Naive B cell (primary cell): ENCODE measurements at regions not wholly inside any gene's neighbourhood (a gene's known extent, or its start where the extent isn't known, plus 50 kb on each side); places are given as distances from the start of the nearest gene placed in this dataset.
A peak's percentile ranks its signal among the peaks of the same experiment; 100 is the strongest.

Source experiments
- ATAC-seq, 2 donors: fragments of 150-1000 bp; cut with Tn5 transposase; 2 replicates each; pipeline ENCODE4 v1.10.0; 2021; ENCODE audit warnings: low read depth in 2 of 2, mild to moderate bottlenecking in 2 of 2, moderate library complexity in 2 of 2
- DNase-seq: peaks from one replicate; pipeline ENCODE4 v3.0.0; 2022
- H3K27ac Mint-ChIP-seq, 6 donors: one replicate each; pipeline ENCODE4 v1.8.0; 2020 to 2022; ENCODE audit warnings: mild to moderate bottlenecking in 6 of 6, mixed read lengths in 6 of 6, moderate library complexity in 5 of 6, inconsistent platforms in 2 of 6
- H3K27me3 Mint-ChIP-seq, 3 donors: one replicate each; pipeline ENCODE4 v1.8.0; 2021 to 2022; ENCODE audit warnings: mixed read lengths in 3 of 3, mild to moderate bottlenecking in 1 of 3
- H3K36me3 Mint-ChIP-seq, 2 donors: one replicate each; pipeline ENCODE4 v1.8.0; 2020 to 2022; ENCODE audit warnings: mixed read lengths in 2 of 2, inconsistent platforms in 1 of 2, mild to moderate bottlenecking in 1 of 2
- H3K4me1 Mint-ChIP-seq, 3 donors: one replicate each; pipeline ENCODE4 v1.8.0; 2020 to 2022; ENCODE audit warnings: mixed read lengths in 3 of 3, inconsistent platforms in 1 of 3, mild to moderate bottlenecking in 1 of 3, moderate library complexity in 1 of 3
- H3K4me3 Mint-ChIP-seq, 8 donors: one replicate each; pipeline ENCODE4 v1.8.0; 2020 to 2022; ENCODE audit warnings: mild to moderate bottlenecking in 8 of 8, mixed read lengths in 8 of 8, moderate library complexity in 8 of 8, inconsistent platforms in 2 of 8
- H3K9me3 Mint-ChIP-seq, 7 donors: one replicate each; pipeline ENCODE4 v1.8.0; 2020 to 2022; ENCODE audit warnings: mixed read lengths in 7 of 7, mild to moderate bottlenecking in 5 of 7, inconsistent platforms in 2 of 7, moderate library complexity in 1 of 7

DNA sequence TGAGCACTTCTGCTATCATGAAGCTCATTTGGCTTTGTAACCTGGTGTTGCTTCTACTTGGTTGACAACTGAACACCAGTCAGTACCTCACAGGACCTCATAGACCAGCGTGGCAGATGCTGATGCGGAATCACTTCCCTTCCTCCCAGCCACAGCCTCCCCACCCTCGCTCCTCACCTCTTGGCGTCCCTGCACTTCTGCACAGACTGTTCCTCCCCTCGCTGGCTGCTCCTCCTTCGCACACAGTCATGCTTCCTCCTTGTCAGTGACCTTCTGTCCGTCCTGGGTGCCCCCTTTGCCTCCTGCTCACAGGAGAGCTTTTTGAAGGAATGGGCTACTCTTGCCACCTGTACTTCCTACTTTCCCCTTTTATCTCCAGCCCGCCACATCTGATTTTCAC lies 61.4 kb upstream of the CTBP2 start:
- H3K27me3 Mint-ChIP-seq = peaks cover 19 to 53% (median 44%) of the 10 kb centered on the region in 3 donors
- no peak overlapping the region for H3K27ac Mint-ChIP-seq
- no peak overlapping the region for H3K4me3 Mint-ChIP-seq
- peaks cover 0 to 2% (median 0%) of the 10 kb centered on the region in 7 donors for H3K9me3 Mint-ChIP-seq
- ATAC-seq (no peak), DNase-seq (no peak)
- H3K36me3 Mint-ChIP-seq = no peaks in the 10 kb centered on the region
- peaks cover 0 to 2% (median 0%) of the 10 kb centered on the region in 3 donors for H3K4me1 Mint-ChIP-seq

DNA sequence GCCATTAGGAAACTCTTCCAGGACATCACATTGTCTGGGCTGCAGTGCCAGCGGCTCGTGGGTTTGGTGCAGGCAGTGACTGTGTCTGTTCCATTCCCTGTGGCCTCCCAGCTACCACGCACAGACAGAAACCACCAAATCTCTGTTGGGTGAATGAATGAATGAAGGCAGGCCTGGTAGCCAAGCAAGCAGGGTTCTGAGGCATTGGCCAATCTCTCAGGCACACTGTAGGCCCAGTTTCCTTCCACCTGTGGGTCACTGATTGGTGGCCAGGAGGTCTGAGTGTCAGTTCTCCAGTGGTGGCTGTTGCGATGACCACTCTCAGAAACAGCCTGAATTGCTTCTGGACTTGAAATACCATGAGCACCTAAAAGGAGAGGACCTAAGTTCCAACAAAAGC lies 59.4 kb upstream of the CTBP2 start:
- no peak overlapping the region for H3K4me3 Mint-ChIP-seq
- no peaks in the 10 kb centered on the region for H3K4me1 Mint-ChIP-seq
- H3K9me3 Mint-ChIP-seq = no peaks in the 10 kb centered on the region
- peaks cover 18 to 46% (median 44%) of the 10 kb centered on the region in 3 donors for H3K27me3 Mint-ChIP-seq
- ATAC-seq (no peak), DNase-seq (no peak)
- H3K36me3 Mint-ChIP-seq = no peaks in the 10 kb centered on the region
- H3K27ac Mint-ChIP-seq = peak overlapping the region in 1 of 6 donors; percentile 59

DNA sequence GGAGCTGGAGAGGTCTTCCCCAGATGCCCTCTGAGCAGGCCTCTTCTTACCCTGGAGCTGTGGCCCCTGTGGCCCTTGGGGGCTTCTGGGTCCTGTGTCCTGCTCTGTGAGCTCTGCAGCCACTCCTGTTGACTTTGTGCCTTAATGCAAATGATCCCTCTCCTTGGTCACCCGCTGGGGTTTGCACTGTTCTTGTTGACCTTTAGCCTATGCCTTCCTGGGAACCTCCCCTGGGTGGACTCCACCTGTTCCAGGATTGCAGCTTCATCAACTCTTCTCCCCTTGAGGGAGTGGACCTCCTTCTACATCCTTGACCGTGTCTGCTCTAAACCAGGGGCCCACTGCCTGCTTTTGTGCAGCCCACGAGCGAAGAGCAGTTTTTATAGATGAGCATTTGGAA lies 58.6 kb upstream of the CTBP2 start:
- H3K27ac Mint-ChIP-seq = no peak overlapping the region
- no peak for DNase-seq
- H3K4me1 Mint-ChIP-seq = no peaks in the 10 kb centered on the region
- peaks cover 14 to 44% (median 41%) of the 10 kb centered on the region in 3 donors for H3K27me3 Mint-ChIP-seq
- peaks cover 0 to 4% (median 0%) of the 10 kb centered on the region in 7 donors for H3K9me3 Mint-ChIP-seq
- no peaks in the 10 kb centered on the region for H3K36me3 Mint-ChIP-seq
- ATAC-seq = no peak
- H3K4me3 Mint-ChIP-seq = no peak overlapping the region

DNA sequence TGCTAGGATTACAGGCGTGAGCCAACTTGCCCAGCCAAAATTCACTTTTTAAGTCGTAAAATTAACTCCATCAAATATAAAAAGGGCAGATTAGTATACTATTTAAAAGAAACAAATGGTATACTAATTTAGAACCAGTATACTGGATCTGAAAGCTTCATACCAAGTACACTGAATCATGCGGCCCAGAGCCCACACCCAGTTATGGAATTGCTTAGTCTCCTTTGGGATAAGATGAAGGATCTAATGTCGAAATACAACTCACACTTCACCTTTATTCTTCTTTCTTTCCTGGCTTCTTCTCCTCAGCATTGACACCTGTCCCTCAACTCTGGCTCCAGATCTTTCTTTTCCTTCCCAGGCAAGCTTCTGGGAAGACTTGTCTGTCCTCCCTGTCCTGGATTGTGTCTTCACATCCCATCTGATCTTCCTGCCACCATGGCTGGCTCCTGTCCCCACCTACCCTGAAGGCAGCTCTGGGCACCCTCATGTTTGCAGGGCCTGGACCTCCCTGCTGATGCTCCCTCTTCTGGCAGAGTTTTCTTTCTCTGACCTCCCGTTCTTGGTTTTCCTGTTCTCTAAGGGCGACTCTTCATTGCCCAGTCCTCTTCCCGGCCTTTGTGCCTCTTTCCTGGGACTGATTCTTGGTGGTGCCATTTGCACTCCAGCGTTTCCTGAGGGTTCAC lies 57.8 kb upstream of the CTBP2 start:
- no peak for ATAC-seq
- Mint-ChIP-seq H3K4me1 (no peaks in the 10 kb centered on the region), H3K9me3 (peaks cover 0 to 4% (median 0%) of the 10 kb centered on the region in 7 donors), H3K4me3 (no peak overlapping the region), H3K36me3 (no peaks in the 10 kb centered on the region), H3K27me3 (peaks cover 9 to 50% (median 42%) of the 10 kb centered on the region in 3 donors), H3K27ac (no peak overlapping the region)
- no peak for DNase-seq

DNA sequence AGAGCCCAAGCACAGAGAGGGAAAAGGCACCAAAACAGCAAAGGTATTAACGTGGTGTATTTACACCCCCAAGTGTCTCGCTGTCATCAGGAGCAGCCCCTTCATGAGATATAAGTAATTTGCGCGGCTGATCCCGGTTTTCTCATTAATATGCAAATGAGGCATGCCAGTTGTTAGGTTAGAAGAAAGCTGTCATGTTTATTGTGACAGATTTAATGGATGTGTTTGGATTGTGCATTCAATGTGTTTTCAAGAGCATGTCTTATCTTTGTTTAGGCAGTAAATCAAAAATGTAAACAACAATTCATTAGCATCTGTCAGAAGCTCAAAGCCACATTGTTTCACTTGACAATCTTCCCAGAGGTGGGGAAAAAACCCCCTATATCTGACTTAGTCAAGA lies 56.5 kb upstream of the CTBP2 start:
- H3K4me1 Mint-ChIP-seq = no peaks in the 10 kb centered on the region
- no peaks in the 10 kb centered on the region for H3K36me3 Mint-ChIP-seq
- DNase-seq = no peak
- H3K27me3 Mint-ChIP-seq = peaks cover 13 to 43% (median 43%) of the 10 kb centered on the region in 3 donors
- H3K9me3 Mint-ChIP-seq = peaks cover 0 to 9% (median 0%) of the 10 kb centered on the region in 7 donors
- no peak overlapping the region for H3K27ac Mint-ChIP-seq
- no peak for ATAC-seq
- no peak overlapping the region for H3K4me3 Mint-ChIP-seq

DNA sequence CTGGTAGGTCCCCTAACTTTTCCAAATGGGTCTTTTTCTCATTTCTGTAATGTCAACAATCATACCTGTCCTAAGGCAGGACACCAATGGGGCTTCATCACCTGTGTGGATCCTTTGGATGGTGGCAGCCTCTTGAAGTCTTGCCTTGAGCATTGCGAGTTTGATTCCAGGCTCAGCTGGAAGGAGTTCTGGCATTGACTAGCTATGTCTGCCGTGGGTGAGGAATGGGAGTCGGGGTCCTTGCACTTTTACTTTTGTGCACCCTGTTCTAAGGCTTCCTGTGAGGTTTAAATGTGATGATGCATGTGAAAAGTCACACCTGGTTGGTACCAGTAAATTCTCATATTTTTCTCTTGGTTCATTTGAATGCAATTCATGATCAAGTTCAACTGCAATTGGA lies 55.9 kb upstream of the CTBP2 start:
- Mint-ChIP-seq H3K4me1 (no peaks in the 10 kb centered on the region), H3K27me3 (peaks cover 15 to 42% (median 38%) of the 10 kb centered on the region in 3 donors), H3K9me3 (peaks cover 0 to 13% (median under 1%) of the 10 kb centered on the region in 7 donors), H3K27ac (no peak overlapping the region), H3K36me3 (no peaks in the 10 kb centered on the region), H3K4me3 (no peak overlapping the region)
- ATAC-seq (no peak), DNase-seq (no peak)

DNA sequence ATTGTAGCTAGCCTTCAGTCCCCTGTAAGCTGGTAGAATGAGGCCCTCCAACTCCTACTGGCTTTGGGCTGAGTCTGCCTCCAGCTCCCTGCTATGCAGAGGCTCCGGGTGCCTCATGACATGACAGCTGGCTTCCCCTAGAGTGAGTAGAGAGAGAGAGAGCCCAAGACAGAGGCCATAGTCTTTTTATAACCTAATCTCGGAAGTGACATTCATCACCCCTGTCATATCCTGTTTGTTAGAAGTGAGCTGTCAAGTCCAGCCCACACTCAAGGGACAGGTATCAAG lies 53.9 kb upstream of the CTBP2 start:
- Mint-ChIP-seq H3K4me1 (no peaks in the 10 kb centered on the region), H3K27me3 (peaks cover 16 to 29% (median 25%) of the 10 kb centered on the region in 3 donors), H3K36me3 (no peaks in the 10 kb centered on the region), H3K9me3 (peaks cover 0 to 21% (median 3%) of the 10 kb centered on the region in 7 donors), H3K27ac (no peak overlapping the region), H3K4me3 (no peak overlapping the region)
- ATAC-seq (no peak), DNase-seq (no peak)

DNA sequence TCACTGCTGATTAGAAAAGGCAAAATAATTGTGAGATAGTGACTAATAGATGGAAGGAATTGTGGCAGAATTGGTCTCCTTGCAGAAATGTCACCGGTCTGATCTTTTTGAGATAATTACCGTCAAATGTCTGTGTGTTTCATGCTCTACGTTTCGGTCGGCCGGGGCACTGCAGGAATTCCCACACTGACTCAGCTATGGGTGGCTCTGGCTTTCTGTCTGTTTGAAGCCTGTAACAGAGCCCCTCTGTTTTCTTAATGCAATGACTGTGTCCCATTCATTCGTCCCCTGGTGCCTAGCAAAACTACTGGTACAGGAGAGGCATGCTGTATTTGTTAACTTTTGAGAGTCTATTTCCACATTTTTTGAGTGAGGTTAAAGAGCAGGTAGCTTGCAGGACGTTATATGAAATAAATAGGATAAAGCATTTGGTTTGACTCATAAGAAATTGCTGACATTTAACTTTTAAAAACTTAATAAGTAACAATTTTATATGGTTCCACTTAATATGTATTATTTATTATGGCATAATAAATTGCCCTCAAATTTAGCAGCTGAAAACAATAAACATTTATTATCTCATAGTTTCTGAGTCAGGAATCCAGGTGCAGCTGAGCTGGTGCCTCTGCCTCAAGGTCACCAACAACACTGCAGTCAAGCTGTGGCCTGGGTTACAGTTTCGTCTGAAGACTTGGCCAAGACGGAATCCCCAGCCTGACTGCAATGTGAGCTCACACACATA lies 53.3 kb upstream of the CTBP2 start:
- Mint-ChIP-seq H3K4me1 (no peaks in the 10 kb centered on the region), H3K9me3 (peaks cover 0 to 21% (median 3%) of the 10 kb centered on the region in 7 donors), H3K27me3 (peaks cover 18 to 28% (median 25%) of the 10 kb centered on the region in 3 donors), H3K36me3 (no peaks in the 10 kb centered on the region), H3K27ac (no peak overlapping the region), H3K4me3 (no peak overlapping the region)
- no peak for DNase-seq
- no peak for ATAC-seq

DNA sequence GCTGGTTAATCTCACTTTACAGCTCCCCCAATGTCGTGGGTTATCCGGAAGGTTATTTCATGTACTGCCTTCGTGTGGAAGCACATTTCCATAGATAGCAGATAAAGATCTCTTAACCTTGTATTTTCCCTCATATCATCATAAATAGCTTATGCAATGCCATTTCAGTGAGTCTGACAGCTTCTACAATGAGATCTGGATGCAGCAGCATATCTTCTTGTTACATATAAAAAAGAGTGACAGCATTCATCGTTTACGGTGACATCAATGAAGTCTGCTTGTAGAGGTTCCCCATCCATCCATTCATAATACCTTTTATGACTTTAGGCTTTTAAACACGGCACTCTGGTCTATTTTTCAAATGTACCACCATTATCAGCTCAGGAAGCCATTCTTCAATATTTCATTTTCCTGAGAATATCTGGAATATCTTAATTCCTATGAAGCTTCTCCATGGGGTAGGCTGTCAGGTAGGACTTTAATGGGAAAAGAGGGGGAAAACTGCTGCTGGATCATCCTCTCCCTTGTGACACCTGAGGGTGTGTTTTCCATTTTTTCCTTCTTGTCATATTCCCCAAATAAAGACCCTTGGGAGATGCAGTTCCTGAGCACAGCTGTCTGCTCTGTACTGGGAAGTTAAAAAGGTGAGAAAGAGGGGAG lies 51.9 kb upstream of the CTBP2 start:
- H3K36me3 Mint-ChIP-seq = no peaks in the 10 kb centered on the region
- H3K9me3 Mint-ChIP-seq = peaks cover 0 to 21% (median 3%) of the 10 kb centered on the region in 7 donors
- peaks cover 12 to 32% (median 25%) of the 10 kb centered on the region in 3 donors for H3K27me3 Mint-ChIP-seq
- H3K27ac Mint-ChIP-seq = no peak overlapping the region
- H3K4me3 Mint-ChIP-seq = no peak overlapping the region
- ATAC-seq (no peak), DNase-seq (no peak)
- H3K4me1 Mint-ChIP-seq = no peaks in the 10 kb centered on the region
